Dermis microvascular lymphatic vessel endothelial cell (primary cell): ENCODE measurements at regions not wholly inside any gene's neighbourhood (a gene's known extent, or its start where the extent isn't known, plus 50 kb on each side); places are given as distances from the start of the nearest gene placed in this dataset.

Experiments
- DNase-seq, 2 donors: peaks; one replicate each; pipeline versions ENCODE4 v3.0.0 to v3.0.0-alpha.2; 2010; ENCODE audit warnings: low read depth in 2 of 2

DNA sequence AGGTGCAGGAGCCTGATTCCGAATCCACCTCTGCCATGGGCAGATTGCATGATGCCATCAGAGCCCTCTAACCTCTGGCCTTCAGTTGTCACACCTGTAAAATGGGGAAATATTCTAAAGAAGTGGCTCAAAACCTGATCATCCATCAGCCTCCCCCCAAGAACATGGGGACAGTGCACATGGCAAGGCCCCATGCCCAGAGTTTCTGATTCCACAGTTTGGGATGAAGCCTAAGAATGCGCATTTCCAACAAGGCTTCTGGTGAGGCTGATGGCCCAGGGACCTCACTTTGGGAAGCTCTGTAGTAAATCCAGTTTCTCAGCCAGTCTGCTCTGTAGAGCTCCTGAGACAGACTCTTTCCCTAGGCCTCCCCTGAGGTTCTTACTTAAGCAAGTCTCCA is 119.9 kb upstream of the CD93 start:
- no peak for DNase-seq

DNA sequence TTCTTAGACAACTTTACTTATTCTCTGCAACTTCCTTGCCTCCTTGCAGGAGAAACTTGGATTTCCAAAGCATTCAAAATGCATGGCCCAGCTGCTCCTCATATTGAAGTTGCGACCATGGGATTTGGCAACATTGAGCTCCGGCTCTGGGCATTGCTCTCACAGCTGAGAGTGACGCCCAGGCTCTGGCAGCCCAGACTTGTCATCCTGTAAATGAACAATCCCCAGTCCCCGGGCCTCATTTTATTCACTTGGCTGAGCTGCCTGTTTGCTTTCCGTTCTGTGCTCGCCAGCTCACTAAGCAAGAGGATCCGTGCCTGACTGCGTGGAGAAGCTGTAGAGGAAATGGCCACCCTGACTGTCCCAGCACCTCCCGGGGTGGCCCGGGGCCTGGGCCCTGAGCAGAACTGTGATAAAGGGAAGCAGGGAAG is 119.5 kb upstream of the CD93 start:
- DNase-seq, result peak; percentile 77 to 79

DNA sequence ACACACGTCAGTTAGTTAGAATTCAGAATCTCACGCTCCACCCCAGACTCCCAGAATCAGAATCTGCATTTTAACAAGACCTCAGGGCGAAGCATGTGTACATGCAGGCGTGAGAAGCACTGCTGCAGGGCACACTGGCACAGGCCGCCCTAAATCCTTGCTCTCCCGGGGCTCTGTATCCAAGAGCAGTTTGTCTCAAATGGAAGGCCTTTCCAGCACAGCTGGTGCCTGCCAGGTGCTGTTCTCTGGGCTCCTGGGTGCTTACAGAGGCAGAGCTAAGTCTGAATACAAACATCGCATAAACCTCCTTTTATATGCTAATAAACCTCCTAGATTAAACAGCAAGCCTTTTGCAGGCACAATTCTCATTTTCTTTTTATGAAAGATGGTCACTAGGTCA is 119.1 kb upstream of the CD93 start:
- DNase-seq, result no peak

DNA sequence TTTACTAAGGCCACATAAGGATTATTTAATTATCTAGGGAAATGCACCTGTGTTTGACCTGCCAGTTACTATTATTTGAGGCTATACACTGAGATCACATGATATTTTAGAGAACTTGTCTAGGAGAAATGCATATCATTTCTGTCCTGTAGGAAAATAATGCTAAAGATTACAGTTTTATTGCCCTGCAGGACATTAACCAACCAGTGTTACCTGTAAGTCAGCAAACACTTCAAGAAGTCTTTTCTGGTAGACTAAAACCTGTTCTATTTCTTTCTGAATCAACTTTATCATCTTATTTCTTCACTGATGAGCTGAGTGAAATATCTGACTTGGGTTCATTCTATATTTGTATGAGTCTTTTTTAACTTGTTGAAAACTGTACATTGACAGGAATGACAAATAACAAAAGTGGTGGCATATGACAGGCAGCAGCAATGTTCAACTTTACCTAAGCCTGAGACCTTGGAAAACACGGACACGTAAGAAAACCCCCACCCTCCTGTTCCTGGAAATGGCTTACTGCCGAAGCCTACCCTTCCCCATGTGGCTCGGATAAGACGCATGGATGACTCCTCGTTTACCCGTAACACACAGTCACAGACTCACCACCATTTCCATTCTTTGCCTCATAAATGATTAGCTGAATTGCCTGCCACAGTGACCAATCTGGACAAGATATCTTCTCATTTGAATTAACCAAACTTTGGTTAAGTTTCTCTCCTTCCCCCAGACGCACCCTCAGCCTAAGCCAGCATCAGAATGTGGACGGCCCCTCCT is 118.0 kb upstream of the CD93 start:
- no peak for DNase-seq

DNA sequence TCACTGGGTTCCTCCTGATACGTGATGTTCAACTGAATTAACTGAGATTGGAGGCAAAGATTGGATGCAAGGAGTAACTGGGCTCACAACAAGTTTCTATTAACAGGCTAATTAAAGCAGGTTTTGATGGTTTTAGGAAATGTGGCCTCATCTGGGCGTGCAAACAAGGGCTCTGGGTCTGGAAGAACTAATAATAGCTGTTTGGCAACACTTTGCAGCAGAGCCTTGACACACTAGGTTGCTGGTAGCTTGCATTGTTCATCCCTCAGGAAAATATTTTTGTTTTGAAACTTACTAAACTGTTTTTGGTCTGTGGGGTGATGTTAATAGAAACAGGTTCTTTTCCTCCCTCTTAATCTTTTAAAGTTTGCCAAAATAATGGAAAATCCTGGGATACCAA is 117.2 kb upstream of the CD93 start:
- DNase-seq, result peak in 1 of 2 donors; percentile 13

DNA sequence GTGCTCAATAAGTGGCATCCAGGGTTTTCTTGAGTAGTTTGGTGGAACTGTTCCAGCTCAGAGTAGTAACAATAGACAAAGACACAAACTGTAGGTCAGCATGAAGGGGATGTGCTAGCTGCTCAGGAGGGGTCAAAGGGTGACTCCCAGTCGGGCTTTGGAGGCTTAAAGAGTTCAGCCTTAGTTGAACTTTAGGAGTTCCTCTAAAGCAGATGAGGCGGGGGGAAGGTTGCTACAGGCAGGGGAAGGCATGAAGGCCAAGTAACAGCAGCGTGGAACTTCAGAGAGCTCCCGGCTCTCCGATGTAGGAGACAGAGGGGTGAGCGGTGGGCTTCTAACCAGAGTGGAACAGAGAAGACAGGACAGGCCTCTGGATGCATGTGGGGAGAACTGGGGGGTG is 115.5 kb upstream of the CD93 start:
- DNase-seq, result no peak

DNA sequence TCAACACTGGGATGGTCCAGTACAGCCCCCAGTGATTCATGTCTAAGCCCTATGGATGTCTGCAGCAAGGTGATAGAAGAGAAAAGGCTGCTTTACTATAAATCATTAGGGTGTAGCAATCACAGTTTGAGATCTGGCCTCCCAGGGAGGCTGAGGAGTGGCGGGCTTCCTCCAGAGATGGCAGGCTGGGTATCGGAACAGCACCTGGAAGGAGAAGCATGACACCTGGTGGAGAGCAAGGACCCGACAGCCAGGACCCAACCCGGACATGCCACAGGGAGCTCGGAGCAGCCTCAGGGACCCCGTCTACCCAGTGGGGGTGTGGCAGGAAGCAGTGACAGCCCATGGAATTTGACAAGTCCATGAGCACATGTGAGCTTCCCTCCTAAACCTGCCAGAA is 114.8 kb upstream of the CD93 start:
- DNase-seq, result peak; percentile 47 to 64

DNA sequence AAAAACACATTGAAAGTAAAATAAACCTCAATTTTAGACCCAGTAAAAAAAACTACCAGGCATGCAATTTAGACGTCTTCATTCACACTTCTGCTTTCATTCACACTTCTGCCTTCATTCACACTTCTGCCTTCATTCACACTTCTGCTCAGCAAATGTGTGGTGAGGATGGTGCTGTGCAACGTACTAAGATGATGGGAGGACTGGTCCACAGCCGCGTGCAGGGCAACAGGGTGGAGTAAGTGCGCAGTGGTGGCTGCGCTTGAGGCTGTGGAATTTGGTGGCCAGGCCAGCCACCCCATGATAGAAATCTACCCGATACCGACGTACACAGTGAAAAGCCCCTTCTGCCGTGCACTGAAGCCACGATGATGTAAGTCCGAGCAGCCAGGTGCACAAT is 114.3 kb upstream of the CD93 start:
- DNase-seq, result no peak

DNA sequence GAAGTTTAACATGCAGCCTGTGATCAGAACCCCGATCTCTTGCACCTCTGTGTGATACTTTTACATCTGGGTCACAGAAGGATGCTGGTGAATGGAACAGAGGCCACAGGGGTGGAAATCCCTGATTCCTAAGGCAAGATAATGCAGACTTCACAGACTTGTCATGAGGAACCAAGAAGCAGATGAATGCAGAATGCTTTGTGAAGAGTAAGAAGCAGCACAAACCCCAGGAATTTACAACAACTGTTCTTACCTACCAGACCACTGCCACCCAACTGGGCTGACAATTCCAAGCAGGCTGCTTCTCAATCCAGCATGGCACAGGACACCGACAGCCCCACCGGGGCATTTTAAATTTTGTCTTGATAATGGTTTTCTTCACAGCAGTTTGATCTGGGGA is 113.2 kb upstream of the CD93 start:
- no peak for DNase-seq

DNA sequence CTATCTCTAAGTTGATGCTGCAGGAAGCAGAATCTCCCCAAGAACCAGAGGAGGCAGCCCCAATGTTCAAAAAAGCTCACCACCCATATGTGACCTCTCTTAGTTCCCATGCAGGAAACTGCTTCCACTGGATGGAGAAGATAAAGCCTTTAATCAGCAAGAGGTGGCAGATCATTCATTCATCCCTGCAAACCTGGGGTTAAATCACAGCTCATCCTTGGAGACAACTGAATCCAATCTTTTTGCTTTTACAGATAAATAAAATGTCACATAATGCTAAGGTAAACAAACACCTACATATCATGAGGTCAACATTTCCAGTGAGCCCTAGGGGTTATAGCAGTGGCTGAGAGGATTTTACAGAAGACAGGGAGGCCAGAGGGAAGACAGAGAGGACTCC is 112.7 kb upstream of the CD93 start:
- no peak for DNase-seq

DNA sequence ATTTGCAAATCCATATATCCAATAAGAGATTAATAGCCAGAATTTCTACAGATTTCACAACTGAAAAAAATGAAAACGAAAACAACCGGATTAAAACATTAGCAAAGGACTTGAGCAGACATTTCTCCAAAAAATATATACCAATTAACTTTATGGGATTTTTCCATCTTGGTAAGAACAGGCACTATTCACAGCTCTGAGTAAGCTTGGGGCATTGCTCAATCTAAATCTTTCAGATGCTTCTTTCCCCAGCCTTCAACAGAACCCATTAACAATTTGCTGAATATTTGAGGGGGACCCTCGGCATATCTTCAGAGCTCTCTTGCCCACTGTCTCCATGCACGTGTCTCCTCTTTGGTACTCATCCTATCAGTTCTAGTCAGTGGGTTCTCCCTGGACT is 111.7 kb upstream of the CD93 start:
- DNase-seq, result no peak

DNA sequence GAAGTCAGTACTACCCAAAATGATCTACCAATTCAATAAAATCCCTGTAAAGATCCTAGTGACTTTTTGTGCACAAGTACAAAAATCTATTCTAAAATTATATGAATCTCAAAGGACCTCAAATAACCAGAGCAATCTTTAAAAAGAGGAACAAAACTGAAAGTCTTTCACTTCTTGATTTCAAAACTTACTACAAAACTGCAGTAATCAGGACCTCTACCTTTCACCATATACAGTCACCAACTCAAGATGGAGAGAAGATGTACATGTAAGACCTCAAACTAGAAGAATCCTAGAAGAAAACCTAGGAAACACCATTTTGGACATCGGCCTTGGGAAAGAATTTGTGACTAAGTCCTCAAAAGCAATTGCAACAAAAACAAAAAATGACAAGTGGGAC is 109.5 kb upstream of the CD93 start:
- no peak for DNase-seq

DNA sequence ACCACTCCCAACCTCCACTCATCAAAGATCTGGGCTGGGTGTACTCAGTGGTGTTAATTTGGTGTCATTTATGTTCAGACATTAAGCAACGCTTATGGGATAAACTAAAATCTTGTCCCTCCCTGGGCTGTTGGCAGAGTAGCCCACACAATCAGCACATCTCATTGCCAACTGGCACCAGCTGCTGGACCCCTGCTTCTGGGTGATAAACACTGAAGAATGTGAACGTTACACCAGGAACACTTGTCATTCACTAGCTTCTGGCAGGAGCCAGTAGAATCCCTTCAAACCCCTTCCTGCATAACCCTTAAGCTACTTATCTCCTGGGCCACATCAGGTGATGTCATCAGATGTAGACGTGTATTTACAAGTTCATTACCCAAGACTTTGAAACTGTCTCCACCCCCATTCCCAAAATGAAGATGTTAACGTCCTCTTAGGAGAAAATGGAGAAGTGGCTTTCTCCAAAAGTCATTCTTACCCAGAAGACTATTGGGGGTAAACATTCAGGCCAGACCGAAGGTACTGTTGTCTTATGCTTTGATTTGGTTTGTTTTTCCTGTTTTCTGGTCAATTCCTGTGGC is 107.8 kb upstream of the CD93 start:
- no peak for DNase-seq

DNA sequence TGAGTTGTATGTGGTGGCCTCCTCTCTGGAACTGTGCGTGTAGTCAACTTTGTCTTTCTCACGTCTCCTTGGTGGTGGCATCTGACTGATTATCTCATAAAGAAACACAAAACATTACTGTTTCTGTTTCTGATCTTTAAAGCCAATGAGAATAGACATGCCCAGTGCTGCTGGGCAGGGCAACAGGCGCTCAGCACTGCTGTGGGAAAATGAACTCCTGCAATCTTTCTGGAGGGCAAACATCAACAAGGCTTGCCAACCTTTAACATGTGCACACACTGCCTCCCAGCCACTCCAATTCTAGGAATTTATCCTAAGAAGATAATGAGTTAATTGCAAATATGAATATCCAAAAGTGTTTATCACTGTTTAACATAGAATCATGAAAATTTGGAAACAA is 106.3 kb upstream of the CD93 start:
- no peak for DNase-seq

DNA sequence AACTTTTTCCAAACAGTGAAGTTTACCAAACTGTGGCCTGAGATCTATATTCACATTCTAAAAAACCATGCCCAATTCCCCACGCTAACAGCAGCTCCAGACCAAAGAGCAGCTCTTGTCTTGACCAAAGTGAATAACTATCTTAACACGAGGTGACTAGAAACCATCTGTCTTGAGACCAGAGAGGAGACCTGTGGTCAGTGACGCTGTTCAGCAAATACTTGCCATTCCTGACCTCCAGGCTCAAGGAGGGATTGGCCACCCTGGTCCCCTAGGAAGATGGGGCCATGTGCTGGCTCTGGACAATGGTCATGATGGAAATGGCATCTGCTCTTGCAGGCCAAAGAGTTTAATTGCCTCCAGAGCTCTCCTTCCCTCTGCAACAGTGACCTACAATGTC is 104.4 kb upstream of the CD93 start:
- no peak for DNase-seq

DNA sequence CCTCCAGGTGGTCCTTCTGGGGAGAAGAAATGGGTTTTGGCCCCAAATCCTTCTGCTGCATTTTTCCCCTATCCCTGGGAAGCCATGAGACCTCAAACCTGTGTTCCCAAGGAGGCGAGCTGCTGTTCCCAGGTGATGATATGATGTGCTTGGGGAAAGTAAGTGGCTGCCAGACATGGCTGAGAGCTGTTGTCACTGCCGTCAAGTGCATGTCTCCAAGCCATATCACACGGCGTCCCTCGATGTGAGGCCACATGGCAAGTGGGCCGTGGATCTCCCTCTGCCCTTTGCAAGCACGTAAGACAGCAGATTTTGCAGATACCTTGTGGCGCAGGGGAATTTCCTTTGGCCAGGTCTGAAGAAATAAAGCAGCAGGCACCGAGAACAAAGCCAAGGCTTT is 103.7 kb upstream of the CD93 start:
- DNase-seq, result no peak

DNA sequence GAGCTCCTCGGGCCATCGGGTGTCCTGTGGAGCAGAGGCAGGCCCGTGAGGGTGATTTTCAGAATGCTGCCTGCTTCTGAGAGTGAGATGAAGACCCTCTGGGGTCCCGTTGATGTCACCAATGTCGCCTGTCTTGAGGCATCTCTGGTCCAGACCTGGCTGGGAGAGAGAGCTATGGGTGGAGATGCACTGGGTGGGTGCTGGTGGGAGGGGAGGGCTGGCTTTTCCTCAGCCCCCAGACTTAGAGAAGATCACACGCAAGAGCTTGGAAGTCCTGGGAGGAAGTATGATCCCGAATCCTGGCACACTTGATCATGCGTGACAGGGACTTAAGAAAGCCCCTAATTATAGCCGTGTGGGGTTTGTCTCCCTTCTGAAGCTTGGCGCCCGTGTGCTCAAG is 103.2 kb upstream of the CD93 start:
- no peak for DNase-seq

DNA sequence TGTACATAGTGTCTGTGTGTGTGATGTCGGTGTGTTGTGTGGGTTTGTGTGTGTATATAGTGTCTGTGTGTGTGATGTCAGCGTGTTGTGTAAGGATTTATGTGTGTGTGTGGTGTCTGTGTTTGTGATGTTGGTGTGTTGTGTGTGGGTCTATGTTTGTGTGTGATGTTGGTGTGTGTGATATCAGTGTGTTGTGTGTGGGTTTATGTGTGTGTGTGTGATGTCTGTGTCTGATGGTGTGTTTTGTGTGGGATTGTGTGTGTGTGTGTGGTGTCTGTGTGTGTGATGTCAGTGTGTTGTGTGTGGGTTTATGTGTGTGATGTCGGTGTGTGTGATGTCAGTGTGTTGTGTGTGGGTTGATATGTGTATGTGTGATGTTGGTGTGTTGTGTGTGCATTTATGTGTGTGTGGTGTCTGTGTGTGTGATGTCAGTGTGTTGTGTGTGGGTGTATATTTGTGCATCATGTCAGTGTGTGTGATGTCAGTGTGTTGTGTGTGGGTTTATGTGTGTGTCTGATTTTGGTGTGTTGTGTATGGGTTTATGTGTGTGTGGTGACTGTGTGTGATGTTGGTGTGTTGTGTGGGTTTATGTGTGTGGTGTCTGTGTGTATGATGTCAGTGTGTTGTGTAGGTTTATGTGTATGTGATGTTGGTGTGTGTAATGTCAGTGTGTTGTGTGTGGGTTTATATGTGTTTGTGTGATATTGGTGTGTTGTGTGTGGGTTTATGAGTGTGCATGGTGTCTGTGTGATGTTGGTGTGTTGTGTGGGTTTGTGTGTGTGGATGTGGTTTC is 102.4 kb upstream of the CD93 start:
- DNase-seq, result no peak

DNA sequence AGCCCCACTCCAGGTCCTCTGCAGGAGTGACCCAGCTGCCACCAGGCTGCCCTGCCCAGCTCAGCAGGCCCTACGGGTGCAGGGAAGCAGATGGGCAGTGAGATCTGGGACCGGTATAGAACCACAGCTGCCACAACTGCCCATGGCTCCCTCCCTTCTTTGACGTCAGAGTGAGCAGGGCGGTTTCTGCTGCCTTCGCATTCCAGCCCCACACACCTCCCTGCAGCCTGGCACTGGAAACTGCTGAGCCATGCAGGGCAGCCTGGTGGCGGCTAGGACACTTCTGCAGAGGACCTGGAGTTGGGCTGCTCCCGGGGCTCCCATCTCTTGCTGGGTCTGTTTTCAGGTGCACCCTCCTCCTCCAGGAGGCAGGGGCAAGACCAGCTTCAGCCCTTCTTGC is 101.6 kb upstream of the CD93 start:
- DNase-seq, result no peak

DNA sequence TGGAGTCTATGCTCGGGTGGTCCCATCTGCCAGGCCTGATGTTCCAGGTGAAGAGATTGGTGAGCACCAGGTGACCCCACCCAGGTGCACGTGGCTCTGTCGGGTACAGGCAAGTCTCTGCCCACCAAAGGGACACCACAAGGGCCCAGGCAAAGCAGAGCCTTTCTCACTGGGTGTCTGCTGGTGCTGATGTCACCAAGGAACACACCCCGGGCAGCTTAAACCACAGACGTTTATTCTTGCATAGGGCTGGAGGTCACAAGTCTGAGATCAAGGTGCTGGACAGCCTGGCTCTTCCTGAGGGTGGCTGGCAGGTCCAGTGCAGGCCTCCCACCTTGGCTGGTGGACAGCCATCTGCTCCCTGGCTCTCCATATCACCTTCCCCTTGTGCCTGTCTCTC is 100.7 kb upstream of the CD93 start:
- no peak for DNase-seq

DNA sequence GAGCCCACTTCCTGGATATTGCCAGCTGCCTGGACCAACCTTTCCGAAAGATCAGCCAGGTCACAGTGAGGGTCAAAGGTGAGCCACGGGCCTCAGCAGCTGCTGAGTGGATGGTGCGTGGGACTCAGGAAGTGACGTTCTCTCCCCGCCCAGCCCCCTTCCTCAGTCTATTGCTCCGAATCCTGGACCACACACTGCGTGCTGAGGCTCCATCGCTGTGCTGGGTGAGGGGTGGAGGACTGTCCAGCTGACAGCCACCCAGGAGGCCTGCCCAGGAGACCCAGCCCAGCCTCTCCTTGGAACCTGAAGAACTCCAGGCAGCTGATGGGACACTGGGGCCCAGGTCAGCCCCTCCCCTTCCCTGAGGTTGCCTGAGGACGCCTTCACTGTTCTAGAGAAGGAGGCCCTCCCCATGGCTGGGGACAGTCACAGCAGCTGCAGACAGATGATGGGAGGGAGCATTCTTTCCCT is 94.4 kb upstream of the CD93 start:
- peak; percentile 35 to 52 for DNase-seq

DNA sequence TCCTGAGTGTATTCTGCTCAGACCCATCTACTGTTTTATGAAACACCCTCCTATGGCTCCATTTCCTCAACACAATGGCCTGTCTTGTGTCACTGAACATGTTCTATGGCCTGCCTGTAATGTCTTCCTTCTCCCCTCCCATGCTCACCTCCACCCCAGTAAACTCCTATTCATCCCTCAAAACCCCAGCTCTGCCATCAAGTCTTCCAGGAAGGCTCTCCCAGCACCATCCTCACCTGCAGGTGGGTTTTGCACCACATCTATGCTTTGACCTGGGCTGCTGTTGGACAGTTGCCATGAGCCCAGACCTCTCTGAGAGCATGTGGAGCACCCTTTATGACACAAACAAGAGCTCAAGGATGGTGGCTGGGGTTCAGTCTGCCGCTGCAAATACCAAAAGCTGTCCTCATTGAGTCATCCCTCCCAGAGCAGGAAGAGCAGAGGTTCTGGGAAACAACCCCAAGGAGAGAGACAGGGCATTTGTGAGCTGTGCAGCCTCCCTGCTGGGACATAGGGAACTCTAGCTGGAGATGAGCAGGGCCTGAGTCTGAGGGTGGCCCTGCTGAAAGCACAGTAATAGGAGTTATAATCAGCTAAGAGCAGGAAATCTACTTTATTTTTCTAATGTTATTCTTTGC is 93.8 kb upstream of the CD93 start:
- peak in 1 of 2 donors; percentile 30 for DNase-seq
